Astrocyte of the spinal cord (primary cell): ENCODE measurements at regions not wholly inside any gene's neighbourhood (a gene's known extent, or its start where the extent isn't known, plus 50 kb on each side); places are given as distances from the start of the nearest gene placed in this dataset.

Source experiments
- DNase-seq: peaks from one replicate; pipeline ENCODE4 v3.0.0; 2011; ENCODE audit warnings: low read depth, low spot score
- H3K4me3 ChIP-seq: 2 replicates; pipeline ENCODE4 v1.5.1; 2011; ENCODE audit warnings: low read depth, mild to moderate bottlenecking, low read length, moderate library complexity
- CTCF ChIP-seq: IDR thresholded peaks from 2 replicates; pipeline ENCODE4 v1.5.1; 2012; ENCODE audit warnings: low read depth, mild to moderate bottlenecking, low read length, inconsistent platforms
- in situ Hi-C: cut with HindIII; loops from 2 replicates; pipeline ENCODE4 v1.10.0; 2017; ENCODE audit warnings: low sequenced_read_pairs

GRCh38 chr10:8910314-8910713, 855.8 kb downstream of the GATA3 start:
- TF ChIP-seq CTCF = no peak
- in situ Hi-C loops = no loop called here

GRCh38 chr10:8911032-8911431, 856.5 kb downstream of the GATA3 start:
- DNase-seq = no peak
- TF ChIP-seq CTCF = no peak
- in situ Hi-C loops = no loop called here
- H3K4me3 ChIP-seq = no peak overlapping the region

More at GRCh38 chr10:8910314-8910713, 855.8 kb downstream of the GATA3 start:
- DNase-seq = no peak
- H3K4me3 ChIP-seq = no peak overlapping the region

GRCh38 chr10:8912108-8912507, 857.6 kb downstream of the GATA3 start:
- DNase-seq = no peak
- no peak for TF ChIP-seq CTCF
- no peak overlapping the region for H3K4me3 ChIP-seq
- in situ Hi-C loops = no loop called here

- no peak for DNase-seq
- in situ Hi-C loops = no loop called here
- TF ChIP-seq CTCF = no peak
- no peak overlapping the region for H3K4me3 ChIP-seq
Measured at GRCh38 chr10:8913720-8914119, 859.2 kb downstream of the GATA3 start.

GRCh38 chr10:8919280-8919679, 864.8 kb downstream of the GATA3 start:
- no peak for TF ChIP-seq CTCF
- no peak overlapping the region for H3K4me3 ChIP-seq
- peak; percentile 1 for DNase-seq
- in situ Hi-C loops = no loop called here

GRCh38 chr10:8921568-8921967, 867.1 kb downstream of the GATA3 start:
- no peak for TF ChIP-seq CTCF
- no peak for DNase-seq
- no peak overlapping the region for H3K4me3 ChIP-seq
- in situ Hi-C loops = no loop called here

GRCh38 chr10:8923096-8923495, 868.6 kb downstream of the GATA3 start:
- no peak overlapping the region for H3K4me3 ChIP-seq
- in situ Hi-C loops = no loop called here
- no peak for TF ChIP-seq CTCF
- no peak for DNase-seq
